Fibroblast of peridontal ligament (primary cell): ENCODE measurements at regions not wholly inside any gene's neighbourhood (a gene's known extent, or its start where the extent isn't known, plus 50 kb on each side); places are given as distances from the start of the nearest gene placed in this dataset.

Experiments
- DNase-seq: peaks from one replicate; pipeline ENCODE4 v3.0.0-alpha.2; 2010; ENCODE audit errors: extremely low read depth

DNA sequence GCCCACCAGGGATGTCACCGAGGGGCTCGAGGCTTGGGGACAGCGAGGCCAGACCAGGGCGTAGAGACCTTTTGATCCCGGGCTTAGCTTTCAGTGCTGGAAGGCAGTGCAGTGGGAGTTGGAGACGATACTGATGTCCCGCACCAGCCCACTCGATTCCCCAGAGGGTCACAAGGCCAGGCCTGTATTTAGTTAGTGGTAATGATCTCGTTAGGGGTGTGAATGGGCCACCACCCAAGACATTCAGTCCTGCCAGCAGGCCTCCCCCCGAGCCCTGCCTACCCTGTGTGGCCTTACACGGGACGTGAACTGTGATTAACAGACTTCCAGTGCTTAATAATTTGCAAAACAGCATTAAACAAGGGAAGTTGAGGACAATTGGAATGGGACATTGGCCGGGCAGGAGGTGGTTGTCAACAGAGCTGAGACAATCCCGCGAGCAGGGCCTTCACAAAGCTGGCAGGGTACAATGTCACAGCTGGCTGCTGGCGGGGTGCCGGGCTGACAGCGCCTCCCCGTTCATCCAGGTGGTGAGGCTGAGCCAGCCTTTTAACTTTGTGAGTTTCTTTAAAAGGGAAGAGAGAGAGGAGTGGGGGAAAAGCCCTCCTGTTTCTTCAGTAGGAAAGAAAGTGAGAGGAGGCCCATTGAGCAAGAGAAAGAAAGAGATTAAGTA is 175.3 kb upstream of the RALGAPA2 start:
- DNase-seq = no peak

DNA sequence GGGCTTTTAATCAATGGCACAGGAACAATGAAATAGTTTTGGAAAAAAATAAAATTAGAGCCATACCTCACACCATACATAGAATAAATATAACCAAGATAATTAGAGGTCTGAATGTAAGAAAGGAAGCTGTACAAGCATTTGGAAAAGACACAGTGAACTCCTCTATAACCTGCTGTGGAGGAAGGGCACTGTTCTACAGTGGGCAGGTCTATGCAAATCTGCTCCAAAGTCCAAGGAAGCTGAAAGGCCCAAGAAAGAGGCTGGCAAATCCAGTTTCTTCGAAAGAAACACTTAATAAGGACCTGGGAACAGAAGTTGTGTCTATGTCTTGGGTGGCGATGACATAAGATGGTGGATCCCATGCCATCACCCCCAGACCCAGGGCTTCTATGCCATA is 169.4 kb upstream of the RALGAPA2 start:
- DNase-seq = no peak

DNA sequence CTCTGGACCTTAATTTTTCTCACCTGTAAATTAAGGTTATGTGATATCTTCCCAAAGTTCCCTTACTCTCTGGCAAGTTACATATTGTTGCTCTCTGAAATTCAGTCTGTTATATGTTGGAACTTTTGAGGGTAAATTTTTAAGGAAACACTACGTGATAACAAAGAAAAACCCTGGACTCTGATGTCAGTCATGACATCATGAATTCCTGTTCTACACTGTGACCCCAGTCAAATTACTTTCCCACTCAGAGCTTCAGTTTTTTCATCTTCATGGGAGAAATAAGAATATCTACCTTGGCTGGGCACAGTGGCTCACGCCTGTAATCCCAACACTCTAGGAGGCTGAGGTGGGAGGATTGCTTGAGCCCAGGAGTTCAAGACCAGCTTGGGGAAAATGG is 164.6 kb upstream of the RALGAPA2 start:
- no peak for DNase-seq

DNA sequence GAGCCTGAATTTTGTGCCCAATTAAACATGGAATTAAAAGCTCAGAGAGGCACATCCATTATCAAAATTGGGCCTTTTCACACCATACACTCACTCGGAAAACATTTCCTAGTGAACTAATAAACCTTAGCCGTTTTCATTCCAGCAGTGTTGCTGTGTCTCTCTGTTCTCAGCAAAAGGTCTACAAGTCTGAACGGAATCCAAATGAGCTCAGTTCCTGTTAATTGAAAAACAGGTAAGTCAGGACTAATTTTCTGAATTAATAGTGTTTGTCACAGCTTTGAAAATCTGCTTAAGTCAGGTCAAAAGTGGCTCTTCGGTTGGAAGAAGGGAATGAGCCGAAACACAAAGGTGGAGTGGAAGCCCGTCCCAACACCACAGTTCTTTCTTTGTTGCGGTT is 163.3 kb upstream of the RALGAPA2 start:
- DNase-seq = no peak

DNA sequence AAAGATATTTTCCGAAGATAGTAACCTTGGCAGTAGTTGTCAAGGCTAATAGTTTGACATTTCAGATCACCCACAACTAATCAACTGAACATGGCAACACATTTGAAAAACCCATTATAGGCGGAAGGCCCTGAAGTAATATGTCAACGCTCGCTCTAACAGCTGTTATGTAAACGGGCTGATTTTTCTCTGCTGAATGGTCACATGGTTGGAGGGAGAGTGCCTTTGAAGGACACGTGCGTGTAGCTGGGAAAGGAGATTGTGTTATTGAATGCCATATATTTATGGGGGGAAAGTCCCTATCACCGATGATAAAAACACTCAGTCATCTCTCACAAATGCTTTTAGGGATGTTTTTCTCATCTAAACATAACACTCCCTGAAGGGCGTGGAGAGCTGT is 160.0 kb upstream of the RALGAPA2 start:
- no peak for DNase-seq

DNA sequence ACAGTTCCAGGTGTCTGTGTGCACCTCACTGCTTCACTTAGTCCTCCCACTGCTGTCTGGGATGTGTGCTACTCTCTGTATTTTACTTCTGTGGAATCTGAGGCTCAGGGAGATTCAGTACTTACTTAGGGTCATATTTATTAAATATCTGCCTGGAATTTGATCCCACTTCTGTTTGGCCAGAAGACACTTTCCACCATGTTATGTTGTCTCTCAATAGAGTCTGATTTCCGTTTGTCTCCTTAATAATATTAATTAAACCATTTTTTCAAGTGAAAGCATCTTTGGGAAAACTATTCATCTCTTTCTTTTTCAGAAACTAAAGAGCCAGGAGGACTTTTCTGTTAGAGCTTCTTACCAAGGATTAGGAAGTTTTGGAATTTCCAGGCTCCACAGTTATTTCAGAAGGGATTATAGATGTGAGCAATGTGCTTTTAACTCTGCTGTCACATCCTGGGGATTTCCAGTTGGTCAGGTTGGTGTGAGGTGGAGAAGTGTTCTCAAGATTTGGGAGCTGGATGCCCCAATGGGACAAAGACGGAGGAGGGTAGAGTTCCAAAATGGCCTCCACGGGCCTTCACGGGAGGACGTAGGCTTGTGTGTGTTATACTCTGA is 156.8 kb upstream of the RALGAPA2 start:
- no peak for DNase-seq

DNA sequence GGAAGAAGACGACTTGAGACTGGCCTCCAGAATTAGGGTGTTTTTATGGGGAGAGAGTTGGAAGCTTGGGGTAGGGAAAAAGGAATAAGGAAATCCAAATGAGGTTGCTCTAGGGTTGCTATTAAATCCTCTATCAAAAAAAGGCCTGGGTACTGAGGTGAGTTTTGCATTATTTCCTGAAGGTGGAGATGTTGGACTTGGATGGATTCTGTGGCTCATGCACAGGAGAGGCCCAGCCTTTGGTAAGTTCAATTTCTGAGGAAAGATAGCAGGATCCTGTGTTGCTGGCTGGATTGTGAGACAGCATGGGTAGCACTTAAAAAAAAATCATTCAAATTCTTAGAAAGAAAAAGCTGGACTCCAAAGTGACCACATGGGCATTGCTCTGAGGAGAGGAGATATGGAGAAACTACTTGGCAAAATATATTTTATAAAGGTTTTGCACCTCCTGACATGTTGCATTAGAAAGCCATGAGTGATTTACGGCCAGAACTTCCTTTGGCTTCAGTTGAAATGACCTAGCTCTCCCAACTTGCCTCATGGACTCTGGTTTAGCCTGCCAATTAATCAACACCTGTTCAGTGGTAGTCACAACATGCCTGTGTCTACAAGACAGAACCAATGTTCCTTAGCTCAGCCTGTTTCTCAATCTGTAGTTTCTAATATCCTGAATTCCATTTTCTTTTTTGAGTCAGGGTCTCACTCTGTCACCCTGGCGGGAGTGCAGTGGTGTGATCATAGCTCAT is 152.1 kb upstream of the RALGAPA2 start:
- no peak for DNase-seq

DNA sequence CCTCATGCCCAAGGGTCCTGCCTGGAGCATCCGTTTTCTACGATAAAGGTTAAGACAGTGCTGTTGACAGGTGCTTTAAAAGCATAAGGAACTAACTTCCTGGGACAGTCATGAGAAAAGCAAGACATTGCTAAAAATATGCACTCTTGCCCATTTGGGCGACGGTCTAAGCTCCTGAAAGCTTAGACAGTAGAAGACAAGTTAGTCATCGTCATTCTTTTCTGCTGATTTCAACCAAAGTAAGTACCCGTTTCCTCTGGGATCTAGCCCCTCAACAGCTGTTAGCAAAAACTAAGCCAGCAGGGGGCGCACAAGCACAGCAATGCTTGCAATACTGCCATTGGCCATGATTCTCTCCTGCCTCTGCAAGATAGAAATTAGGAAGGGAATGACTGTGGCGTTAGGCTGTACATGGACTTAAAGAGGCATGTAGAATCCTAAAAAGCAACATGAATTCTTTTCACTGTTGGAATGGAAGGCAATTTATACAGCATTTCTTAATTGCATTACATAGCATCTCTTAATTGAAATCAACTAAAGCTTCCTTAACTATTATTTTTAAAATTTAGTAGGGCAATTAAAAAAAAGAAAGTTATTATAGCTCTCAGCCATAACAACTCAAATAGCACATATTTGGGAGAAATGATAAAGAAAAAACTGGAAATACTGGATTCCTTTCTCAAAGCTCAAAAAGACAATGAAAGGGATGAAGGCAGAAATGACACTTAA is 147.8 kb upstream of the RALGAPA2 start:
- peak; percentile 61 for DNase-seq

DNA sequence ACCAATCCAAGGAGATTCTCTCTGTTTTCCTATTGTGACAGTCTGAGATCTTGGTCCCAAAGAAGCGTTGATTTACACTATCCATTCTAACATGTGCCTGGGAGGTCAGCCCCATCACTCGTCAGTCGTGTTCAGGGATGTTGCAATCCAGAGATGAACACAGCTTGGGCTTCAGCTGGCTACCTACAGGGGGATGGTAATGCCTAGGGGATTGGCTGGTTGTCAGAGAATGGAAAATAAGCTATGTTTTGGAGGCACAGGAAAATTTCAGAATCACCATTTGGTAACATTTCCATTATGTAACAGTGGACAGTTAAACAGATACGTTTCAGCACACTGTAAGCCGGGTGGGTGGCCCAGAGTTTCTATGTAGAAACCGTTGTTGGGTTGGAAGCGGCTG is 147.1 kb upstream of the RALGAPA2 start:
- no peak for DNase-seq

DNA sequence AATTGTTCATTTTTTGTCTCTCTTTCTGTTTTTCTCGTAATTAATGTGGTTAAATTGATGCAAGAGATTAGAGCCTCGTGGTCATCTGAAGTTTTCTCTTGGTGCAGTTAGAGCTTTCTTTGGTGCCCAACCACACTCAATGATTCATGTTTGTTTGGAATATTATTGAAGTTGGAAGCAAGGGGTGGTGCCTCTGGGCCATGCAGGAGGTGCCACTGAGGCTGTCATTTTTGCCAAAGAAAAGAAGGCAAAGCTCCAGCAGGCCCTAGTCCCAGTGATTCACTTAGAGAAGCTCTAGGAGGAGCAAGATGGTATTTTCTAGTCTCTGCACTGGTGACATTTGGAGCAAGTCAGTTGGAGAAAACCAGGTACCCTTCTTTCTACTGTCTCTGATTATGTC is 144.5 kb upstream of the RALGAPA2 start:
- no peak for DNase-seq

DNA sequence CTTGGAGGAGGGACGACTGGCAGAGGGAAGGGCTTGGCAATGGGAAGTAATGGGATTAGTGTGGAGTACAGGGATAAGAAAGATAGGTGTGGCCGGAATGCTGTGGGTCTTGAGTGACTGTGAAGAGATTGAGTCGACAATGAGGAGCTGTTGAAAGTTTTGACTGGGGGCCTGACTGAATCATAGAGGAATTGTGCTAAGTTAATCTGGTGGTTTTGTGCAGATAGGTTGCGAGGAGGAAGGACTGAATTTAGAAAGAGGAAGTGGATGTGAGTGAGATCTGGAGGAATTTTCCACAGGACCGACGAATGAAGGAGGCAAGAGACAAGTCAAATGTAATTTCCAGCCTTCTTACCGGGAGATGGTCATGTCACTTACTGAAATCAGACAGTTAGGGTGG is 143.9 kb upstream of the RALGAPA2 start:
- no peak for DNase-seq

DNA sequence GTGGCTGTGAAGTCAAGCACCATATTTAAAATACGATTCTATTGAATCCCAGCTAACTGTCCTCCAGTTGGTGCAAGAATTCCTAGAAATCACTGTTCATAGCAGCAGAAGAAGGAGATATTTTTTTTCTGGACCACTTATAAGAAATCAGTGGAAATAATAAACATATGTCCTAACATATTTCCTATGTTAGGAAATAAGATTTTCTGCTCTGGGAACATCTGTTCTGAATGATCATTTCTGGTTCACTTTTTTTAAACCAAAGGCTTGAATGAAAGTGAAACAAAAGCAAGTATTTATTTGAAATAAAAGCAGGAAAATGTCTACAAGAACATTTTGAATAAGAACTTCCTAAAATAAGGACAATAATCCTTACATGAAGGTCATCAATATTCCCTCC is 138.9 kb upstream of the RALGAPA2 start:
- DNase-seq = no peak

DNA sequence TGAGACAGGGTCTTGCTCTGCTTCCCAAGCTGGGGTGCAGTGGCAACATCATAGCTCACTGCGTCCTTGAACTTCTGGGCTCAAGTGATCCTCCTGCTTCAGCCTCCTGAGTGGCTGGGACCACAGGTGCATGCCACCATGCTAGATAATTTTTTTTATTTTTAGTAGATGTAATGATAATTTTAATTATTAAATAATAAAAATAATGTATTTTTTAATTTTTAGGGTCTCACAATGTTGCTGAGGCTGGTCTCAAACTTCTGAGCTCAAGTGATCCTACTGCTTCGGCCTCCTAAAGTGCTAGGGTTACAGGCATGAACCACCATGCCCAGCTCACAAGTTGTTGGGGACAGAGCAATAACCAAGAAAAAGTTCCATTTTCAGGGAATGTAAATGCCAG is 138.0 kb upstream of the RALGAPA2 start:
- DNase-seq = no peak

DNA sequence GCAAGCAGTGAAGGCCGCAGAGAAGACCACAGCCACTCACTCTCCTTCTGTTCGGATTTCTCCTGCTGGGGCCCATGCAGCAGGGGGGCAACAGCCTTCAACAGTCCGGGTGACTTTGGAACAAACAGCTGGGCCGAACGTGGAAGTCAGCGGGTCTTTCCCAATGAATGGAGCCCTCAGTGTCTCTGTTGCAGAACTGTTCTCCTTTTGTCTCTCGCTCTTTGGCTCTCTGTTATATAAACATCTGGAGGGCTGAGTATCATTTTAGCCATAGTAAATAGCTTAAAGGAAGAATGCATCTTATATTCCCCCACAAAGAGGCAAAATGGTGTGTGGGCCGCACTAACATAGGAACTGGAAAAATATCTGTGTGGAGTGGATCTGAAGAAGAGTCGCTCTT is 136.7 kb upstream of the RALGAPA2 start:
- no peak for DNase-seq

DNA sequence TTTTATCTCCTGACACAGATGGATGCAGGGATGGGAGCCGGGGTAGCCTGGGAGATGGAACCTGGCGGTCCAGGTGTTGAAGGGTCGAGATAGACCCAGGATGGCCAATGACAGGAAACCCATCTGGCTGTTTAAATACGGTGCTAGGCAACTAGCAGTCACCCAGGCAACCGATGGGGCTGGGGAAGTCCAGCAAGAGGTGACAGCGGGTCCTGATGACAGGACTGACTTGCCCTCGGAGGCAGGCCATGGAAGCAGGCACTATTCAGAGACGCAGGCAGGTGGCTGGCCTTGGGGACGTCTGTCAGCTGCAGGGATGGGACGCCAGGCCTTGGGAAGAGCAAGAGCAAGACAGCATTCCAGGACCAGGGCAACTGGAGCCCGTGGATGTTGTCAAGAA is 135.4 kb upstream of the RALGAPA2 start:
- no peak for DNase-seq

DNA sequence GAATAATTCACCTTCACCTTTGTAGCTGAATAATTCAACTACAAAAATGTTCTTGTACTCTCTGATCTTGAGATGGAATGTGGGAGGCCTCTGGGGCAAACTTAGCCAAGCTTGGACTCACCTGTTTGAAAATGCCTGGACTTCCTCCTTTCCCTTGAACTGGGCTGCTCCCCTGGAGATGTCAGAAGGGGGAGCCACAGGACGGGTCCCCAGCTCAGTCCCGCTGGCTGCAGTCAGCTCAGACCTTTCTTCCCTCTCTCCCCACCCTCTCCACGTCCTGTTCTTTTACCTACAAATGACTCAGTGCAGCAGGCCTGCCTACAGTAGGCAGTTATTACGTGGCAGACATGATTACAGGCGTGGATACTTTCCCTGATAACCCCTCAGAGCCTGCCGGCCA is 131.5 kb upstream of the RALGAPA2 start:
- DNase-seq = no peak

DNA sequence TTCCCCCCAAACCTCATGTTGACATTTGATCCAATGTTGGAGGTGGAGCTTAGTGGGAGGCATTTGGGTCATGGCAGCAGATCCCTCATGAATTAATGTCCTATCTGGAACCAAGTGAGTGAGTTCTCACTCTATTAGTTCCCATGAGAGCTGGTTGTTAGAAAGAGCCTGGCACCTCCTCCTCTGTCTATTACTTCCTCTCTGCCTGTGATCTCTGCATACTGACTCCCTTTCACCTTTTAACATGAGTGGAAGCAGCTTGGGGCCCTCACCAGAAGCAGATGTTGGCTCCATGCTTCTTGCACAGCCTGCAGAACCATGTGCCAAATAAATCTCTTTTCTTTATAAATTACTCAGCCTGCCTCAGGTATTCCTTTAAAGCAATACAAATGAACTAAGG is 127.3 kb upstream of the RALGAPA2 start:
- DNase-seq = no peak

DNA sequence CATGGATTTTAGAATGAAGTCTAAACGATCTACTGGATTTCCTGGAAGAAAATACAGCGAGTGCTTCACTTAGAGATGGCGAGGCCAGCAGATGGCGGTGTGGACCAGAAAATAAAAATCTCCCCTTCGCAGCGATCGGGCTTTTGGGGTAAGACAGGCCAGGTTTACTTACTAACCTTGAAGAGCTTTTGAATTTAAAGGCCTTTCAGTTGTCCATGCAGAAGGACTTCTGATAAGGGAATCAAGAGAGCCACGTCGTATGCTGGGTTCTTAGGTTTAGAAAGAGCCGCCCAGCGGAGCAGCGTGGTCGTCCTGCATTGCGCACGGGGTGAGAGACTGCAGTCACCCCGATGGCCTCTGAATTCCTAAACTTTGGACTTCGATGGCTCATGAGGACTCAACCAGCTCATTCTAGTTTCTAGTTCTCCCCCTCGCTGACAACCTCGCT is 125.2 kb upstream of the RALGAPA2 start:
- peak; percentile 53 for DNase-seq

DNA sequence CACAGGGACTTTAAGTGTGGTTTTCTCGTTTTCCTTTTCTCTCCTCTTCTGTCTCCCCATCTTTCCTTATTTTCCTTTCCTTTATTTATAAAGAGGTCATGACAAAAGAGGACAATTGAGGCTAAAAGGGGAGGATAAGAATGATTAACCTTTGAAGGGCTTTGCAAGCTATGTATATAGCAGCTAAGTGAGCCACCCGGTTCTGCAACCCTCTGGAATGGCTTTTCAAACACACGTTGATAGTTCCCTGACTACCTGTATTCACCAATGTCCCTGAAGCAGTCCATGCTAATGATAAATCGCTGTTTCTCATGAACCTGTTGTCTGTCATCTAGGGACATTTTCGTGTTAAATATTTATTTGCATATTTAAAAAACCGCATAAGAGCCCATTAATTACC is 124.4 kb upstream of the RALGAPA2 start:
- no peak for DNase-seq

DNA sequence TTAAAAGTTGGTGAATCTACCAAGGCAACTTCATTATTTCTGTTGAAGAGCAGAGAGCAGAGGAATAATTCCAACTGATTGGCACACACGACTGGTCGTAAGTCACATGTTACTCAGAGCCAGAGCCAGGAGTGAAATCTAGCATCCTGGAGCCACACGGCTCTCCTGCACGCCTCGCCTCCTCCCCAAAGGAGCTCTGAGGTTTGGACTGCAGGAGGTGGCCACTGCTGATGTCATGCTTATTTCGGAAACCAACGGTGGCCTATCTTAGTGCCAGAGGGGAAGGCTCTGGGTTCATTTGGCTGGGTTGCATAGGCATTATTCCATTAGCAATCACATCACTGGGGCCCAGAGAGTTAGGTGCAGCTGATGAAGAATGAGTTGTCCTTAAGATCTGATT is 123.5 kb upstream of the RALGAPA2 start:
- DNase-seq = no peak

DNA sequence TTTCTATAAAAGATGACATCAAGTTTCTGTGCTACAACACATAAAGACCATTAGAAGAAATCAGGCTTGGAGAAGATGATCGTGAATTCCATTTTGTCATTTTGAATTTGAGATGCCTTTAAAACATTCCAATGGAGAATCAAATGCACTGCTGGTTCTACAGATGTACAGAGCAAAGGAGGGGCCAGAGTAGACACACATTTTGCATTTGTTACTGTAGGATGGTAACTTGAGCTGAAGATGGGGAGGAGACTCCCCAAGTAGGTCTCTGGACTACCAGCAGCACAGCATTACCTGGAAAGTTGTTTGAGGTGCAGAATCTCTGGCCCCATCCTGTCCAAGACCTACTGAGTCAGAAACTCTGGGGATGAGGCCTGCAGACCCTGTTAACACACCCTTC is 121.6 kb upstream of the RALGAPA2 start:
- no peak for DNase-seq

DNA sequence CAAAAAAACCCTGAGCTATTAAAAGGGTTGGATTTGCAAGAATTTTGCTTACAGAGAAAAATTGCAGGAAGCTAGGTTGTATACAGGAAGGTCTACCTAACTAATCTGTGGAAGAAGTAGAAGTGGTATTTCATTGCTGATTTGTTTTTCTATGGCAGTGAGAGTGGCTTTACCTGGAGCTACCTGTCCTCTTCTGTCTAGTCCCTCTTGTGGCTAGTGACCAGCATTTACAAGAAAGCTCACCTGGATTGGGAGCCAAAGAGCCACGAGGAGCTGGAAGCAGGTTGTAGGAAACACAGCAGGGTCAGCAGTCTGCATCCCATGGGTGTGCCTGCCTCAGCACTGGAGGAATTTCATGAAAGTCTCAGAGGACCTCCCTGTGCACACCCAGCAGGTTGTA is 120.3 kb upstream of the RALGAPA2 start:
- DNase-seq = no peak

DNA sequence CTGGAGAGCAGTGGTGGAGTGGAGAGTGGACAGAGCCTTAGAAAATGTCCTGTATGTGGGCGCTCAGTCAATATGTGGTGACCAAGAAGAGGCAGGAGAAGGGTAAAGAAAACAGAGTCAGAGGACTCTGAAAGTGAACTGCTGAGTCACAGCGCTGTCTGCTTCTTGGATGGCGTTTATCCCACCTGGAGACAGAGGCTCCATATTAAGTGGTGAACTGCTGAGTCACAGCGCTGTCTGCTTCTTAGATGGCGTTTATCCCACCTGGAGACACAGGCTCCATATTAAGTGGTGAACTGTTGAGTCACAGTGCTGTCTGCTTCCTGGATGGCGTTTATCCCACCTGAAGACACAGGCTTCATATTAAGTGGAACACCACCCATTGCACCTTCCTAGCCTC is 119.3 kb upstream of the RALGAPA2 start:
- no peak for DNase-seq
